OCI-LY3 (cell line): ENCODE measurements at regions not wholly inside any gene's neighbourhood (a gene's known extent, or its start where the extent isn't known, plus 50 kb on each side); places are given as distances from the start of the nearest gene placed in this dataset.

ENCODE experiments used
- CTCF ChIP-seq: fragments of 200-600, 300-600 bp; sonication (generic); IDR thresholded peaks from 2 replicates; pipeline ENCODE4 v1.5.1; 2014; ENCODE audit warnings: antibody characterized with exemption, low read length, low read depth
- EZH2phosphoT487 ChIP-seq: fragments of 200-600 bp; shearing (Covaris generic); IDR thresholded peaks from 2 replicates; pipeline ENCODE4 v1.6.1; 2018; ENCODE audit warnings: antibody characterized with exemption, mixed run types, low read depth

GRCh38 chr2:215752436-215752835 is 260.9 kb downstream of the MREG start:
- no peak for TF ChIP-seq EZH2phosphoT487
- no peak for TF ChIP-seq CTCF
